Suprapubic skin (tissue), 4 donors: ENCODE measurements at regions not wholly inside any gene's neighbourhood (a gene's known extent, or its start where the extent isn't known, plus 50 kb on each side); places are given as distances from the start of the nearest gene placed in this dataset.

ENCODE experiments used
- DNase-seq, 2 donors: peaks; one replicate each; pipeline ENCODE4 v3.0.0-alpha.2; 2019; ENCODE audit warnings: low spot score in 2 of 2
- H3K27ac ChIP-seq: fragments of 200-600 bp; sonication (generic); one replicate; pipeline ENCODE4 v1.5.1; 2019
- H3K27me3 ChIP-seq: fragments of 200-600 bp; sonication (generic); one replicate; pipeline ENCODE4 v1.5.1; 2019
- H3K36me3 ChIP-seq: fragments of 200-600 bp; sonication (generic); one replicate; pipeline ENCODE4 v1.5.1; 2019
- H3K4me1 ChIP-seq: fragments of 200-600 bp; sonication (generic); one replicate; pipeline ENCODE4 v1.5.1; 2019
- H3K4me3 ChIP-seq: fragments of 200-600 bp; sonication (generic); one replicate; pipeline ENCODE4 v1.5.1; 2019; ENCODE audit warnings: mild to moderate bottlenecking
- H3K9me3 ChIP-seq: fragments of 200-600 bp; sonication (generic); one replicate; pipeline ENCODE4 v1.5.1; 2019
- EP300 ChIP-seq: sonication (generic); formaldehyde crosslinking; IDR thresholded peaks from one replicate; pipeline ENCODE4 v1.6.1; 2017; ENCODE audit warnings: antibody characterized with exemption
- POLR2A ChIP-seq, 2 donors: fragments of 450-650 bp; IDR thresholded peaks; one replicate each; pipeline ENCODE4 v1.6.1; 2017; ENCODE audit warnings: antibody characterized with exemption in 2 of 2, mild to moderate bottlenecking in 2 of 2, moderate library complexity in 2 of 2
- POLR2AphosphoS5 ChIP-seq, 3 donors: sonication (generic); formaldehyde crosslinking; IDR thresholded peaks; one replicate each; pipeline ENCODE4 v1.6.1; 2017; ENCODE audit warnings: antibody characterized with exemption in 3 of 3
- WGBS: methylation state at CpG from one replicate; pipeline ENCODE4 v1.1.5; 2018; 5-methylcytosine and 5-hydroxymethylcytosine counted together
- TF ChIP-seq, protein P1 (sequence below), 2 donors: fragments of 200-600 bp in 1 of 2; fragments of 450-650 bp in 1 of 2; sonication (generic) in 1 of 2; IDR thresholded peaks; one replicate each; pipeline ENCODE4 v1.5.1; 2016 to 2019; ENCODE audit warnings: antibody characterized with exemption in 2 of 2, mild to moderate bottlenecking in 1 of 2, moderate library complexity in 1 of 2

GRCh38 chr13:73943137-73943964 is 190.9 kb downstream of the KLF12 start:
- Histone ChIP-seq H3K9me3 (no peaks in the 10 kb centered on the region), H3K4me3 (no peak overlapping the region), H3K36me3 (no peaks in the 10 kb centered on the region), H3K4me1 (peaks cover 8% of the 10 kb centered on the region), H3K27ac (no peak overlapping the region), H3K27me3 (no peaks in the 10 kb centered on the region)
- WGBS, result 70% methylated on average over 4 of the region's 4 CpGs
- no peak for DNase-seq
- TF ChIP-seq EP300 (no peak), POLR2A (IDR thresholded peaks at IDR 0.05) (no peak), POLR2AphosphoS5 (IDR thresholded peaks at IDR 0.05) (no peak)
- TF ChIP-seq, protein P1, sequence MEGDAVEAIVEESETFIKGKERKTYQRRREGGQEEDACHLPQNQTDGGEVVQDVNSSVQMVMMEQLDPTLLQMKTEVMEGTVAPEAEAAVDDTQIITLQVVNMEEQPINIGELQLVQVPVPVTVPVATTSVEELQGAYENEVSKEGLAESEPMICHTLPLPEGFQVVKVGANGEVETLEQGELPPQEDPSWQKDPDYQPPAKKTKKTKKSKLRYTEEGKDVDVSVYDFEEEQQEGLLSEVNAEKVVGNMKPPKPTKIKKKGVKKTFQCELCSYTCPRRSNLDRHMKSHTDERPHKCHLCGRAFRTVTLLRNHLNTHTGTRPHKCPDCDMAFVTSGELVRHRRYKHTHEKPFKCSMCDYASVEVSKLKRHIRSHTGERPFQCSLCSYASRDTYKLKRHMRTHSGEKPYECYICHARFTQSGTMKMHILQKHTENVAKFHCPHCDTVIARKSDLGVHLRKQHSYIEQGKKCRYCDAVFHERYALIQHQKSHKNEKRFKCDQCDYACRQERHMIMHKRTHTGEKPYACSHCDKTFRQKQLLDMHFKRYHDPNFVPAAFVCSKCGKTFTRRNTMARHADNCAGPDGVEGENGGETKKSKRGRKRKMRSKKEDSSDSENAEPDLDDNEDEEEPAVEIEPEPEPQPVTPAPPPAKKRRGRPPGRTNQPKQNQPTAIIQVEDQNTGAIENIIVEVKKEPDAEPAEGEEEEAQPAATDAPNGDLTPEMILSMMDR (IDR thresholded peaks at IDR 0.05), result no peak

GRCh38 chr13:73941752-73942151 is 192.5 kb downstream of the KLF12 start:
- H3K4me3 ChIP-seq, result no peak overlapping the region
- no peak for DNase-seq
- H3K36me3 ChIP-seq, result no peaks in the 10 kb centered on the region
- no peaks in the 10 kb centered on the region for H3K27me3 ChIP-seq
- H3K4me1 ChIP-seq, result peaks cover 8% of the 10 kb centered on the region
- 79% methylated on average over 1 of the region's 1 CpG for WGBS
- no peak overlapping the region for H3K27ac ChIP-seq
- no peaks in the 10 kb centered on the region for H3K9me3 ChIP-seq
- TF ChIP-seq EP300 (no peak), POLR2A (IDR thresholded peaks at IDR 0.05) (no peak), POLR2AphosphoS5 (IDR thresholded peaks at IDR 0.05) (no peak)
- TF ChIP-seq, protein P1 (IDR thresholded peaks at IDR 0.05), result no peak

- DNase-seq, result no peak
- TF ChIP-seq EP300 (no peak), POLR2AphosphoS5 (IDR thresholded peaks at IDR 0.05) (no peak), POLR2A (IDR thresholded peaks at IDR 0.05) (no peak)
- TF ChIP-seq, protein P1 (IDR thresholded peaks at IDR 0.05), result no peak
- no peaks in the 10 kb centered on the region for H3K27me3 ChIP-seq
- no peaks in the 10 kb centered on the region for H3K4me1 ChIP-seq
- no peaks in the 10 kb centered on the region for H3K9me3 ChIP-seq
- H3K27ac ChIP-seq, result no peak overlapping the region
- no peak overlapping the region for H3K4me3 ChIP-seq
- no peaks in the 10 kb centered on the region for H3K36me3 ChIP-seq
- WGBS, result 89% methylated on average over 7 of the region's 7 CpGs
Observed at GRCh38 chr13:73940098-73940497, 194.1 kb downstream of the KLF12 start.

DNA sequence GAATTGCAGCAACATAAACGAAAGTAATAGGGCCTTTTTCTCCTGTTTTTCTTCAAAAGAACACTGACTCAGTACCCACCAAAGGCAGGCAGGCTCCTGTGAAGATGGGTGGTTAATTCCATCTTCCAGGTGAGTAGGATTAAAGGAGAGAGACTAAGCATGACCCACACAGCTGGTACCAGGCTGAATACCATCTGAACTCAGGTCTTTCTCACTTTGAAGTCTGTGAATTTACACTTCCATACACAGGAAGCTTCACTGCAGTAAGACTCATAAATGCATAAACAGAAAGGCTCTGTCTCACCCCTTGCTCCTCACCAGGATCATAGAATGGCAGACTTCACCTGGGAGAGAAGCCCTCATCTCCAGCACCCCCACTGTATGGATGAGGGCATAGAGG is 194.6 kb downstream of the KLF12 start:
- TF ChIP-seq, protein P1 (IDR thresholded peaks at IDR 0.05), result no peak
- TF ChIP-seq POLR2AphosphoS5 (IDR thresholded peaks at IDR 0.05), result no peak
- TF ChIP-seq EP300, result no peak
- no peak for TF ChIP-seq POLR2A (IDR thresholded peaks at IDR 0.05)
- Histone ChIP-seq H3K4me3 (no peak overlapping the region), H3K4me1 (no peaks in the 10 kb centered on the region), H3K36me3 (no peaks in the 10 kb centered on the region), H3K9me3 (no peaks in the 10 kb centered on the region), H3K27ac (no peak overlapping the region), H3K27me3 (no peaks in the 10 kb centered on the region)
- 84% methylated on average over 1 of the region's 1 CpG for WGBS
- no peak for DNase-seq

DNA sequence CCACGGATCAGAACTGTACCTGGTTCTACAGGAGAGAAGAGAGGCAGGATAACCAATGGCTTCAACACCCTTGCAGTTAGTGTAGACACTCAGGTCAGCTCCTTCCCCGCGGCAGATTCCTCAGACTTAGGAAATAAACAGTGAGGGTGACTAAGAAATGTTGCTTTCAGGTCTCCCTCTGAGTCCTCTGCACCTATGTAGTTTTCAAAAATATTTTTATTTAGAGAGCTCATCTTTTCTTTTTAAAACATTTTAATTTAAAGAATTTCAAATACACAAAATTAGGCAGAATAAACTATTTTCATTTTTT is 195.2 kb downstream of the KLF12 start:
- Histone ChIP-seq H3K36me3 (no peaks in the 10 kb centered on the region), H3K4me1 (no peaks in the 10 kb centered on the region), H3K9me3 (no peaks in the 10 kb centered on the region), H3K4me3 (no peak overlapping the region), H3K27ac (no peak overlapping the region), H3K27me3 (no peaks in the 10 kb centered on the region)
- TF ChIP-seq, protein P1 (IDR thresholded peaks at IDR 0.05), result no peak
- TF ChIP-seq POLR2AphosphoS5 (IDR thresholded peaks at IDR 0.05) (no peak), POLR2A (IDR thresholded peaks at IDR 0.05) (no peak), EP300 (no peak)
- no peak for DNase-seq
- WGBS, result 95% methylated on average over 3 of the region's 3 CpGs
